GM12891 (cell line): ENCODE measurements at regions not wholly inside any gene's neighbourhood (a gene's known extent, or its start where the extent isn't known, plus 50 kb on each side); places are given as distances from the start of the nearest gene placed in this dataset.
"Not testable (repeated sequence)": the region's sequence is repeated elsewhere in the genome, so short reads cannot be mapped to it uniquely, and the experiment has no call there.

Experiments used
- PAX5 ChIP-seq: IDR thresholded peaks from 2 replicates; pipeline ENCODE4 v1.6.1; 2011; ENCODE audit warnings: low read length, moderate library complexity, mild to moderate bottlenecking; ENCODE audit not compliant: insufficient read depth, severe bottlenecking
- POLR2A ChIP-seq: IDR thresholded peaks from 2 replicates; pipeline ENCODE4 v1.6.1; 2011; ENCODE audit warnings: low read depth, low read length, control low read depth
- POLR2AphosphoS5 ChIP-seq: IDR thresholded peaks from 2 replicates; pipeline ENCODE4 v1.6.1; 2011; ENCODE audit warnings: low read depth, low read length, control low read depth
- POU2F2 ChIP-seq: IDR thresholded peaks from 2 replicates; pipeline ENCODE4 v1.6.1; 2011; ENCODE audit warnings: low read depth, mild to moderate bottlenecking, control low read depth, low read length, moderate library complexity

DNA sequence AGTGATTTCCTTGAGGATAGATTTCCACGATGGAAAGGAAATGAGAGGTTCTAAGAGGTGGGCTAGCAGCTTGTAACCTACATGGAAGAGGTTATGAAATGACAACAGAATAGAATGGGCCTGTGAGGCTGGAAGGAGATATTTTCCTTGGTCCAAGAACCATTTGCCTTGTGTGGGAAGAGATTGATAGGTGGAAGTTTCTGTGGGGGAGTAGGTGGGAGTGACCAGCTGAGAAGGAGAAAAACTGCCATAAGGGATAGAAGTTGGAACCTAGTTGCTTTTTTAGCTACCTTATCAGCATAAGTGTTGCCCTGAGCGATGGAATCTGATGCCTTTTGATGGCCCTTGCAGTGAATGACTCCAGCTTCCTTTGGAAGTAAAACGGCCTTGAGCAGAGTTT lies 60.4 kb upstream of the NAA35 start:
- not testable (repeated sequence) for TF ChIP-seq POLR2A, POLR2AphosphoS5, POU2F2, PAX5
